ENCODE measurements at regions not wholly inside any gene's neighbourhood (a gene's known extent, or its start where the extent isn't known, plus 50 kb on each side); places are given as distances from the start of the nearest gene placed in this dataset.
A peak's percentile ranks its signal among the peaks of the same experiment; 100 is the strongest.
"Not testable (repeated sequence)": the region's sequence is repeated elsewhere in the genome, so short reads cannot be mapped to it uniquely, and the experiment has no call there.

- DNase-seq: no peak
These were observed 53.5 kb downstream of the FOXD2 start for GRCh38 chr1:47491341-47491753.

- DNase-seq: no peak
These were observed 57.4 kb downstream of the FOXD2 start for GRCh38 chr1:47495176-47495713.

GRCh38 chr1:47498551-47498950 lies 60.7 kb downstream of the FOXD2 start:
- no peak for DNase-seq

GRCh38 chr1:47501069-47501468 lies 63.2 kb downstream of the FOXD2 start:
- DNase-seq: no peak

- DNase-seq: no peak
These were observed 65.0 kb downstream of the FOXD2 start for GRCh38 chr1:47502746-47503370.

GRCh38 chr1:47504840-47505239 lies 67.0 kb downstream of the FOXD2 start:
- not testable (repeated sequence) for DNase-seq

GRCh38 chr1:47505267-47505666 lies 67.4 kb downstream of the FOXD2 start:
- DNase-seq: peak; percentile 9

GRCh38 chr1:47506053-47506452 lies 68.2 kb downstream of the FOXD2 start:
- no peak for DNase-seq

GRCh38 chr1:47507144-47507543 lies 69.3 kb downstream of the FOXD2 start:
- DNase-seq: no peak

- peak; percentile 71 for DNase-seq
These were observed 70.2 kb downstream of the FOXD2 start for GRCh38 chr1:47507881-47508701.

- no peak for DNase-seq
These were observed 71.0 kb downstream of the FOXD2 start for GRCh38 chr1:47508702-47509431.

- no peak for DNase-seq
These were observed 72.5 kb downstream of the FOXD2 start for GRCh38 chr1:47510282-47510811.

- no peak for DNase-seq
These were observed 74.0 kb downstream of the FOXD2 start for GRCh38 chr1:47511825-47512224.

- no peak for DNase-seq
These were observed 75.5 kb downstream of the FOXD2 start for GRCh38 chr1:47513393-47513792.

GRCh38 chr1:47514229-47514628 lies 76.4 kb downstream of the FOXD2 start:
- no peak for DNase-seq

- no peak for DNase-seq
These were observed 77.4 kb downstream of the FOXD2 start for GRCh38 chr1:47515164-47515789.

- DNase-seq: no peak
These were observed 80.1 kb downstream of the FOXD2 start for GRCh38 chr1:47517946-47518345.

- DNase-seq: no peak
These were observed 81.6 kb downstream of the FOXD2 start for GRCh38 chr1:47519491-47519890.

GRCh38 chr1:47519971-47520370 lies 82.1 kb downstream of the FOXD2 start:
- no peak for DNase-seq

- no peak for DNase-seq
These were observed 83.4 kb downstream of the FOXD2 start for GRCh38 chr1:47521034-47521881.

GRCh38 chr1:47522935-47523834 lies 85.3 kb downstream of the FOXD2 start:
- no peak for DNase-seq
